Endothelial cell of umbilical vein (primary cell): ENCODE measurements at regions not wholly inside any gene's neighbourhood (a gene's known extent, or its start where the extent isn't known, plus 50 kb on each side); places are given as distances from the start of the nearest gene placed in this dataset.
"Not testable (repeated sequence)": the region's sequence is repeated elsewhere in the genome, so short reads cannot be mapped to it uniquely, and the experiment has no call there.

ENCODE experiments used
- BruUV-seq: library from RNA; stranded (reverse); fragments of 400-500 nt; replicated peaks from 2 replicates; lab custom pipeline; 2021; lab: Mats Ljungman, UMichigan
- CTCF ChIA-PET: fragments of 300-600, 350-600 bp; sonication (Branson Sonifier 250); formaldehyde crosslinking; loops from one replicate; lab custom pipeline; 2021; ENCODE audit warnings: antibody characterized with exemption, inconsistent platforms; lab: Charles Lee
- POLR2A ChIA-PET: fragments of 300-600, 350-600 bp; sonication (Branson Sonifier 250); formaldehyde crosslinking; loops from one replicate; lab custom pipeline; 2021; ENCODE audit warnings: antibody characterized with exemption, inconsistent platforms; lab: Charles Lee
- DNase-seq: peaks from one replicate; pipeline ENCODE4 v3.0.0-alpha.2; 2011; ENCODE audit warnings: low read depth, low spot score
- FAIRE-seq: peaks from 2 replicates; lab custom pipeline; 2011; peaks lifted over from hg19 to GRCh38; lab: Jason Lieb, UNC
- H2AFZ ChIP-seq: 2 replicates; pipeline ENCODE4 v1.6.0; 2012; ENCODE audit warnings: low read depth, low read length, control low read depth, inconsistent platforms
- H3K27ac ChIP-seq: 2 replicates; pipeline ENCODE4 v1.5.1; 2011; ENCODE audit warnings: low read depth, mild to moderate bottlenecking, control low read depth, low read length, moderate library complexity; ENCODE audit not compliant: insufficient read depth
- H3K27me3 ChIP-seq, 2 experiments: 2 replicates each; pipeline versions ENCODE4 v1.6.0 to v1.6.1; 2011; ENCODE audit warnings: low read length in 2 of 2, mixed read lengths in 1 of 2; ENCODE audit not compliant: control insufficient read depth in 2 of 2, insufficient read depth in 2 of 2
- H3K36me3 ChIP-seq, 2 experiments: 2 replicates in 1 of 2; 3 replicates in 1 of 2; pipeline ENCODE4 v1.5.1; 2011; ENCODE audit warnings: low read length in 2 of 2, mild to moderate bottlenecking in 1 of 2, moderate library complexity in 1 of 2; ENCODE audit not compliant: control insufficient read depth in 2 of 2, insufficient read depth in 2 of 2; ENCODE audit errors: extremely low read depth in 1 of 2
- H3K4me1 ChIP-seq: 3 replicates; pipeline ENCODE4 v1.5.1; 2011; ENCODE audit warnings: mild to moderate bottlenecking, low read length; ENCODE audit not compliant: control insufficient read depth, insufficient read depth; ENCODE audit errors: extremely low read depth
- H3K4me2 ChIP-seq: 2 replicates; pipeline ENCODE4 v1.6.1; 2011; ENCODE audit warnings: low read length, control low read depth, mixed read lengths; ENCODE audit not compliant: insufficient read depth
- H3K4me3 ChIP-seq, 3 experiments: fragments of 200-600 bp in 1 of 3; sonication (generic), shearing (Covaris generic) in 1 of 3; replicated peaks in 1 of 3; 2 replicates each; pipeline ENCODE4 v1.5.1; 2011 to 2016; ENCODE audit warnings: control low read depth in 3 of 3, low read length in 3 of 3, mild to moderate bottlenecking in 2 of 3, inconsistent platforms in 1 of 3, low read depth in 1 of 3, moderate library complexity in 1 of 3; ENCODE audit not compliant: insufficient read depth in 1 of 3
- H3K79me2 ChIP-seq: 2 replicates; pipeline ENCODE4 v1.6.0; 2012; ENCODE audit warnings: low read length, inconsistent platforms; ENCODE audit not compliant: control insufficient read depth, insufficient read depth
- H3K9ac ChIP-seq: replicated peaks from 2 replicates; pipeline ENCODE3; 2011; ENCODE audit warnings: low read length, control low read depth; ENCODE audit not compliant: insufficient read depth; ENCODE audit errors: extremely low read depth
- H3K9me1 ChIP-seq: replicated peaks from 3 replicates; pipeline ENCODE4 v1.6.0; 2011; ENCODE audit warnings: mild to moderate bottlenecking, low read length; ENCODE audit not compliant: control insufficient read depth, insufficient read depth; ENCODE audit errors: extremely low read depth
- H3K9me3 ChIP-seq: replicated peaks from 2 replicates; pipeline ENCODE4 v1.5.1; 2012; ENCODE audit warnings: low read length, inconsistent platforms; ENCODE audit not compliant: control insufficient read depth, insufficient read depth
- H4K20me1 ChIP-seq: replicated peaks from 2 replicates; pipeline ENCODE3; 2011; ENCODE audit warnings: mild to moderate bottlenecking, low read length; ENCODE audit not compliant: control insufficient read depth, insufficient read depth; ENCODE audit errors: extremely low read depth
- FOS ChIP-seq: IDR thresholded peaks from 2 replicates; pipeline ENCODE4 v1.6.1; 2011; ENCODE audit warnings: mild to moderate bottlenecking, low read length, moderate library complexity, borderline replicate concordance; ENCODE audit not compliant: insufficient read depth
- JUN ChIP-seq: IDR thresholded peaks from 2 replicates; pipeline ENCODE4 v1.6.1; 2011; ENCODE audit warnings: borderline replicate concordance, low read depth; ENCODE audit not compliant: insufficient read length, insufficient read depth
- POLR2AphosphoS5 ChIP-seq: IDR thresholded peaks from 2 replicates; pipeline ENCODE4 v1.6.1; 2012; ENCODE audit warnings: low read depth, mild to moderate bottlenecking, control low read depth, low read length, moderate library complexity; ENCODE audit not compliant: insufficient read depth
- dilution Hi-C: fragments of 300-500 bp; cut with MboI; formaldehyde crosslinking; loops from one replicate; pipeline ENCODE4 v1.15.0; 2019; ENCODE audit warnings: low sequenced_read_pairs; ENCODE audit not compliant: extremely low pct_ligation_motif_present
- intact Hi-C: fragments of 100-400 bp; cut with micrococcal nuclease; formaldehyde crosslinking; loops from one replicate; pipeline ENCODE4 v1.10.0; 2022

GRCh38 chr17:65292430-65292829, 155.3 kb downstream of the RGS9 start:
- Histone ChIP-seq H3K9ac (no peak overlapping the region), H3K4me3 (no peak overlapping the region), H3K27me3 (no peaks in the 10 kb centered on the region), H4K20me1 (no peaks in the 10 kb centered on the region), H2AFZ (no peak overlapping the region), H3K27ac (no peak overlapping the region), H3K4me1 (peaks cover 24% of the 10 kb centered on the region), H3K4me2 (peak overlapping the region; percentile 13), H3K9me1 (no peaks in the 10 kb centered on the region), H3K79me2 (no peaks in the 10 kb centered on the region), H3K9me3 (no peaks in the 10 kb centered on the region), H3K36me3 (no peaks in the 10 kb centered on the region)
- BruUV-seq: no TSS peak
- ChIA-PET CTCF (interaction anchor here (0.6 to 7.6 kb wide), 9 partner anchors 15 to 873 kb away, joined by 3 to 119 read pairs (median 4); no protein-coding TSS in a partner anchor), POLR2A (no interaction called here)
- peak; percentile 33 for DNase-seq
- dilution Hi-C loops: no loop called here
- intact Hi-C loops: loop anchor here (1.0 to 5.0 kb wide), 3 partner anchors 9 to 625 kb away; no protein-coding TSS in a partner anchor
- FAIRE-seq: peak; percentile 92
- TF ChIP-seq FOS: peak; percentile 71
- peak; percentile 49 for TF ChIP-seq JUN
- TF ChIP-seq POLR2AphosphoS5: no peak

GRCh38 chr17:65291301-65291700, 154.1 kb downstream of the RGS9 start:
- H3K27me3 ChIP-seq, H3K36me3 ChIP-seq, H3K79me2 ChIP-seq, H2AFZ ChIP-seq, H3K4me2 ChIP-seq, H3K9ac ChIP-seq, DNase-seq, H3K27ac ChIP-seq, H4K20me1 ChIP-seq, dilution Hi-C loops, BruUV-seq, H3K9me3 ChIP-seq, H3K9me1 ChIP-seq, H3K4me3 ChIP-seq, FAIRE-seq: not testable (repeated sequence)
- ChIA-PET POLR2A (interaction anchor here (0.5 kb wide), 1 partner anchor 875 kb away, joined by 6 read pairs; no protein-coding TSS in a partner anchor), CTCF (interaction anchor here (1.4 to 7.6 kb wide), 3 partner anchors 26 to 874 kb away, joined by 3 to 119 read pairs (median 56); no protein-coding TSS in a partner anchor)
- peaks cover 24% of the 10 kb centered on the region for H3K4me1 ChIP-seq
- intact Hi-C loops: loop anchor here (5.0 kb wide), 1 partner anchor 626 kb away; no protein-coding TSS in a partner anchor
